ENCODE measurements at regions not wholly inside any gene's neighbourhood (a gene's known extent, or its start where the extent isn't known, plus 50 kb on each side); places are given as distances from the start of the nearest gene placed in this dataset.

DNA sequence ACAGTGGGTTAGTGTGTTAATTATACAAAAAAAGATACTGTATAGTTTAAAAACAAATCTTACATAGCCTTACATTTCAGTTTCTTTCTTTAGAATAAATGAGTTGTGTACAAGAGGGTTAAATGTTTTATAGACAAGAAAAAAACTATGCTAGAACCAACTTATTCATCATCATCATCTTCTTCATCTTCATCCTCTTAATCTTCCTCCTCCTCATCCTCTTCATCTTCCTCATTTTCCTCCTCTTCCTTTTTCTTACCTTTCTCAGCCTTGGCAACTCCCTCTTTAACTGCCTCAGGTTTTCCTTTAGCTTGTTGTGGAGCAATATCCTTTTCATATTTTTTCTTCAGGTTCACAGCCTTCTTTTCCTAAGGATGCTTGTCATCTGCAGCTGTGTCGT is 53.7 kb downstream of the RPS12 start:
- DNase-seq = no peak

DNA sequence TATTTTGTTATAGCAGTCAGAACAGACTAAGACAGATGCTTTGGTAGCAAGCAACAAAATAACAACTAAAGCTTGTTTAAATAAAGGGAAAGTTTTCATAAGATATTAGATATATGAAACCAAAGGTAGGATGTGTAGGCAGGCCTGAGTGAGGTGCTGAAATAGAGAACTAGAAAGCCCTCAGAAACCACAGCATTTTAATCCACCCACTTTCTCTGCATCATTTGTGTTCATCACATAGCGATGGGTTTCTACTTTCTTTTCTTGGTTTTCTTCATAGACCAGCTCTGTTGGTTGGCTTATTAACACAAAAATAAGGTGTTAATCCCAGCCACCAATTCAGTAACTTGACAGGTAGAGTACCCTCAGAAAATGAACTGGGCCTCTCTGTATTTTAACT is 58.6 kb downstream of the RPS12 start:
- DNase-seq = no peak

DNA sequence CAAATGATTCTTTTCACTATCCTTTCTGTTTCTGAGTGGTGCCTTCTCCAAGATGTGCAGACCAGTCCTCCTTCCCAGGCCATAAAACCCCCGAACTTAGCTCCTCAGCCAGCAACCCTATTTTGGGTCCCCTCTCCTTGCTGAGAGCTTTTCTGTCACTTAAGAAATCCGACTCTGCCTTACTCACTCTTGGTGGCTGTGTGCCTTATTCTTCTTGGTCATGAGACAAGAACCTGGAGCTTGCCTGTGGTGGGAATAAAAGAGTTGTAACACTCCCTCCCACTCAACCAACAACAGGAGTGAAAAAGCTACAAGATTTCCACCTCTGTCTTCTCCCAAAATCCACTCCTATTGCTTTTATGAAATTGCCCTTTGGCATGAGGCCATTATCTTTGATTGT is 62.6 kb downstream of the RPS12 start:
- DNase-seq = no peak

DNA sequence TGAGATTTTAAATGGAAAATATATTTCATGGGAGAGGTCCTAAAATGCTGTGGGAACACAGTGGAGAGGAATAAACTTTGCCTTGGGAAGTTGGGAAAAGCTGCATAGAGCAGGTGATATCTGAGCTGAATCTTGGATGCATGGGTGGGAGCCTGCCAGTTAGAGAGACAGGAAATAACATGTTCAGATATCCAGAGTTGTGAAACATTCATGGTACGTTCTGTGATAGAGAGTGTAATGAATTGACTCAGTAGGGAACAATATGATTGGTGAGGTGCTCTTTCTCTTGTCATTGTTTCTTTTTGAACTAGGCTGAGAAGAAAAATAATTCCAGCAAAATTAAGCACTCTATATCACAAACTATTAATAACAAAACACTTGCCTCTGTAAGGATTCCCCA is 72.8 kb downstream of the RPS12 start:
- DNase-seq = no peak

DNA sequence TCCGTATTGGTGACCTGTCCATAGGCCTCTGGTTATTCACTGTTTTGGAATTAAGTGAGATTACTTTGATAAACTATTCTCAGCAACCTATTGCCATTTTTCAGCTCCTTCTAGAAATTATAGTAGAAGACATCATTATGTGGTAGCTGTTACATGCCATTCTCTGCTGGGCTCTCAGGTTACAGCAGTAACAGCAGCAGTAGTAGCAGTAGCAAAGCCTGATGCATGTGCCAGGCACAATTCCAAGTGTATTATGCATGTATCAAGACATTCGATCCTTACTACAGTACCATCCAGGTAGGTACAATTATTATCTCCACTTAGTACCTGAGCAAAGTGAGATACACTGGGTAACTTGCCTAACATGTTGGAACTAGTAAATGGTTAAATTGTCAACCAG is 74.3 kb downstream of the RPS12 start:
- no peak for DNase-seq

DNA sequence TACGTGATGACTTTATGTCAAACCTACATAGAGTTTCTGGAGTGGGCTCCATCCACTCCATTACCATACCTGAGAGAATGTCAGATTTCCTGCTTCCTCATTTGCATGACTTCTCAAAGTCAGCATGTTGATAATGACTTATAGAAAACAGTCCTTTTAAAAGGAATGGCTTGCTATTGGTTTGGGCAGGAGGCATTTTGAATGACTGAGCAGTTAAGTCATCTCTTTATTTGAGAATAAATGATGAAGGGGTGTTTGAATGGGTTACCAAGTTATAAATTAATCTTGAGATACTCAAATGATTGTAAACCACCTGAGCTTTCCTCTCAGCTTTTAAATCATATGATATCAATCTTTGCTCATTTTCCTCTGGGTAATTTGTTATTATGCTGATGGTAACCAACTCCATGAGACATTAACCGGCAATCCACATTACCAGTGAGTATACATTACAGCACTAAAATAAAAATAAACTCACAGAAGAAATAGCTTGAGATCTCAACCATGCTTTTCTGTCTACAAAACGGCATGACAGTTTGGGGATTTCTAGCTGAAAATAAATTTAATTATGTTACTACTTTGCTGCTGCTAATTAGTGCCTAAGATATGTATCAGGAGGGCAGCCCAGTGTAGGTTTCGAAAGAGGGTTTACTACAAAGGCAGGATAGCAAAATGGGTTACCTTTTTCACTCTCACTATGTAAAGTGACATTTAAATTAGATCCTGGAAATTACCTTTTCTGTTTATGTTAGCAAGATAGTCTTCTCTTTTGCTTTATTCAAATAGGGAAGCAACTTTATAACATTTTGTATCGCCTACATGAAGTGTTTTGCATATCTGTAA is 78.8 kb downstream of the RPS12 start:
- DNase-seq = no peak

DNA sequence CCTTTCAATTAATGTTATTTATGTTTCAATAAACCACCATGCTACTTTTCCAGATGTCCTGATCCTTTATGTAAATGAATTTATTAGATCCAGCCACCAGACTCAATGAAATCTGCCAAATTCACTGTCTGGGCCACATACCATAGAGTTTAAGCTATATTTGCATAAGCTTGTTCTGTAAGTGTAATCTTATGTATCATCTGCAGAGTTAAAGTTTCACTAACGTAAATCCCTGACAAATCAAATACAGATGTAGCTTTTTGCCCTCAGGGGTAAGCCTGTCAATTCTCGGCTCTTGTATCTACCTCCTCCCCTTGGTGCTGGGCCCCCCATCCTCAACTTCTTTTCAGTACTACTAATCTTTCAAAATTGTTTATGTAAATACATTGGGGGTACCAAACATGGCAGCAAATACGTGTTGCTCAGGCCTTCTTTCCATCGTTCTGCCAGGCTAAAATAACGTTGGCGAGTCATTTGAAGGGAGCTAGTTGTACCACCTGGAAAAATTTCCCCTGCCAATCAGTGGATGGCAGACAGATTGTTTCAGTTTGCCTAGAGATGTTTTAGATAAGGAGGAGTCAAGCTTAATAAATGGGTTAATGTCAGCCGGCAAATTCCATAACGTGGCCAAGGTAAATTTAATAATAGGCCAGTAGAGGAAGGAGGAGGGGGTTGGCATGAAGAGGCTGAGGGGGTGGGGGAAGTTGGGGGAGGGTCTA is 79.6 kb downstream of the RPS12 start:
- DNase-seq = no peak

DNA sequence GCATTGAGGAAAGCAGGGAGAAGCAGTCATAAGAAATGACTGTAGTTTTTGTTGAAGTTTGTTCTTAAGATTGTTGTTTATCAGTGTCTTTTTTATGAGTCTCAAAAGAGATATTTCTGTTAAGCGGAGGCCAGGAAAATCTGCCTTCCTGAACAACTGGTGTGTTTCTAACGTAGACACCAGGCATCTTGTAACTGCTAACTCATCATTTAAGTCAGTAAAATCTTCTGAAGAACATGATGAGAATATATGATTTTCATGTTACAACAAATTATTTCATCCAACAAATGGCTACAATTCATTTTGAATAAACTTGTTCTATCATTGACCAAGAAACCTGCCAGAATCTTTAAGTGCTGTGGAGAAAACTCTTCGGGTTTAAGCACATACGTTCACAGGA is 84.0 kb downstream of the RPS12 start:
- DNase-seq = no peak

DNA sequence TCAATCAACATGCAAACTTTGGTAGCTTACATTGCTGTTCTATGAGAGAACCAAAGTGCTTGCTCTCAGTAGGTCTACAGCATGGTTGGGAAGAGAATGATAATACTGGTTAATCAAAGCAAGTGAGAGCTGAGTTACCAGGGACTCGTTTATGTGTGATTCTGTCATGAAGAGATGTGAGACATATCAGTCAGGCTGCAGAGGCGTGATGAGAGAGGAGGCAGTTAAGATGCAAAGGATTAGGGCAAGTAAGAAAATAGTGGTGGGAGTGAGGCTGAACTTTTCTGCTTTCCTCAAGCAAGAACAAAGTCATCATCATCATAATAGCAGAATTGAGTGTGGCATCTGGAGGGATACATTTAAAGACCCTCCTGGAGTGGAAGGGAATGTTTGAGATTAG is 86.5 kb downstream of the RPS12 start:
- no peak for DNase-seq

DNA sequence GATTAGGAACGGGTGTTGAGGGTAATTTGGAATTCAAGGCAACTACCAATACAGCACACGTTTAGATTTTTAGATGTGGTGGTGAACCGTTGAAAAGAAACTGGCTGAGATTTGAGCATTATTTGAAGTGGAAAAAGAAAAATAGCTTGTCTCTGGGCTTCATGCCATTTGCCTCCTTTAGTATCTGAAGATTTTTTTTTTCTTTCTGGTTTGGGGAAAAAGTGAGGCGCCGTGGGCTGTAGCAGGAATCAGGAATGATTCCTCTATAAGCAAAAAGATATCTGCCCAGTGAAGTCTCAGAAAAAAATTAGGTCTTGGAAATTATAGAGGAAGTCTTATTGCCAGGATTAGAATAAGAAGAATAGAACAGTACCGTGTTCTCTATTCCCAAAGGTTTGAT is 88.5 kb downstream of the RPS12 start:
- DNase-seq = no peak

DNA sequence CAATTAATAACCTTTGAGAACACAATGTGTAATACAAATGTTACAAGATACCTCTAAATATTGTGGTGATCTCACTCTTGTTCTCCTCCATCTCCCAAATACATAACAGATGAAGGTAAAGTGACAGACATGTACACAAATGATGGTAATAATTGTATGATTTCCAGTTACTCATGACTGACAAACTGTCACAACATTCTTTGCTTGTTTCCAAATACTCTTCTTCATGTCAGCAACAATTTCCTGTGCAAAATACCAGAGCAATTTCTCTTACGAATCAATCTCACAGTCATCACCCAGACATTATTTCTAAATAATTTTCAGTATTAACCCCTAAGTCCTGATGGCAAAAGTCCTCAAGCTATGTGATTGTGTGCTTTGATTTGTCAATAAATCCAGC is 92.9 kb downstream of the RPS12 start:
- DNase-seq = no peak

DNA sequence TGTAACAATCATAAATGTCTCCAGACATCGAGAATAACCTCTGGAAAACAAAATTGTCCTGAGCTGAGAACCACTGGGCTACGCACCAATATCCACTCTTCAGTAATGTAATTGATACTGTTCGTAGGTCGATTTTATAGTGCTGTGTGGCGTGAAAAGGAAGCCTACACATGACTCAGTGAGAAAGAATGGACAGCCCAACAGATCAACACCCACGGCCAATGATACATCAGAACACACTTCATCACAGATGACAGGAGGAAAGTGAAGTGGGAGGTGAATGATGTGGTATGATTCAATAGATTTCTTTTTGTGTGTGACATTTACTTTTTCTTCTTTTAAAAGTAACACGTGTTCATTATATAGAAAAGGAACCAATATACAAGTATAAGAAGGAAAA is 93.5 kb downstream of the RPS12 start:
- DNase-seq = no peak

DNA sequence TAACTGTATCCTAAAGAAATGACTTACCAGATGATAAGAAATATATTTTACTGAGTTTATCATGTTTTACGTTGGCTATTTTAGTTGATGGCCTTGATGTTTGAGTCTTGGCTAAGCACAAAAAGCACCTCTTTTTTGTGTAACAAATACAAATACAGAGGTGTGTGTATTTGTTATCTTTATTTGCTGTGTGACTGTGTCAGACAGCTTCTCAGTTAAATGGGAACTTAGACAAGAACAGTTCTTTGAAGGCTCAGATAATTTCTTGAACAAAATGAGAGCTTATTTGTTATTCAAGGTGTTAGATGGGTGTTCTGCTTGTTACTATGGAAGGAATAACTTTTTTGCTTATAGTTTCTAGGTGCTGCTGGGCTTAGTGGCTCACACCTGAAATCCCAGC is 95.4 kb downstream of the RPS12 start:
- DNase-seq = no peak

DNA sequence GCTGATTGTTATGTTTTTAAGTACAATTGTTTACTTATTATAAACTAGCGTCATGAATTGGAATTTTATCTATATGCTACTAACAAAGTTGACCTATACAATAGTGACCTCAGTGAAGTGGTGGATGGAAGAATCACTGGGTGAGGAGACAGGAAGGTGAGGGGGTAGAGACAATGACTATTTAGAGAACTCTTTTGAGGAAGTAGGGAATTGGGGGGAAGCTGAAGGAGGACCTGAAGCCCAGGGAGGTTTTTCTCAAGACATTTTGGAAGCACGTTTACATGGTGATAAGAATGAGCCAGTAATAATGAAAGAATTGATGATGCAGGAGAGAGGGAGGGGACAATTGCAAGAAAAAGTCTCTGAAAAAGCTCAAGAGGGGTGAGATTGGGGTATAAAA is 96.4 kb downstream of the RPS12 start:
- no peak for DNase-seq

DNA sequence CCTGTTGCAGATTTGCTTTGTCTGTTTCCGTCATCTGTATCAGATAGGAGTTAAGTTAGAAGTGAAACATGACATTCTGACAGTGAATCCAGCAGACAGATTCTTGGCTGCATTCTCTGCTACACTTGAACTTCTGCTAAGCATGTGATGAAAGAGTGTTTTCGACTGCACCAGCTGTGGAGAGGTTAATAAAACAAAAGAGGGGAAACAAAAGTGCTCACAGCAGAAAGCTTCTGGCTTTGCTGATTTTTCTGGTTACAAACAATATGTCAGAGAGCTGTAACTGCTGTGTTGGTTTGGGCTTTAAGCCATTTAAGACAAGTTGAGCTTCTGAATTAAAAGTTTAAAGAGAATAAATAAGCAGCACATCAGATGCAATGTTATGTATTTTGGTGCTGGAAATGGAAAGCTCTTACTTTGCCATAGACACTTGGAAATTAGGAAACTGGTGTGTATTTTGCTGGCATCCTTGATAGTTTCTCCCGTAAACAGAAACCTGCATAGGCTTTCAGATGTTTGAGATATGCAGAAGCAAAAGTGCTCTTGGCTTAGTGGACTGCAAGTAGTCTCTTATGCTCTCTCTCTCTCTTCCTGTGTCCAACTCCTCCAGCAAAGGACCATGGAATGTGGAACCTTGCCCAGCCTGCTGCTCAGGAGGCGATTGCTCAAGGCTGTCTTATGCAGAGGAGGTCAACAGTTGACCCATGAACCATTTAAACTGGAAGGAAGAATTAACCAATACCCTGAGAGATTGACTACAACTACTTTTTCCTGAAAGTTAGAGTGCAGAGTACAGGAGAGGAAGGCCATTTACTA is 104.9 kb downstream of the RPS12 start:
- no peak for DNase-seq

DNA sequence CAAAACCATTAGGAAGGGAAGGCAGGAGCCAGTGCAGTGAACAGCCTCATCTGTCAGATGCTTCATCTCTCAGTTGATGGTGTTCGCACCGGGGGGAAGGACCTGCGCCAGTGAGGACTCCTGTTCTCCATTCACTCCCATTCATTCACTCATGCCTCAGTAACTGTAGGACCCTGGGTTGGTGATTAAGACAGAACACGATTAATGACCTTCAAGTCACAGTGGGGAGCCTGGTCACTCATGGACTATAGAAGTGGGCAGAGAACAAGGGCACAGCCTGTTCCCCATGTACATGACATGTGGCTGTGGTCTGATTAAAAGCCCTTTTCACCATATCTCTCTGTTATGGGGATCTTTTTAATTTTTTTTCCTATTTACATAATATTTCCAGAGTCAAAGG is 113.3 kb downstream of the RPS12 start:
- no peak for DNase-seq

DNA sequence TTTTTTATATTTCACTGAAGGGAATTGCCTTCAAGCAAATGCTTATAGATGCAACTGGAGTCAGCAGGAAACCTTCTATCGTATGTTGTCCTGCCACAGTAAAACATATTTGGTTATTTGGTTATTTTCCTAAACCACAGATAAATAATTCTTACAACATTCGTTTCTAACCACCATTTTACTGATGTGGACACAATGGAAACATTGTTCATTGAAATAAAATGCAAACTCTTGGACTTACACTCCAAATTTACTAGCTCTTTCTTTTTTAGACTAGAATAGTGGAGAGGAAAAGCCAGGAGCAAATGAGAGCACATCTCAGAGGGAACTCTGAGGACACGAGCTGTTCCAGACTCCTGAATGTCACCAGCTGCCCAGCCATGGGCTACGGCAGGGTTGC is 114.8 kb downstream of the RPS12 start:
- no peak for DNase-seq

DNA sequence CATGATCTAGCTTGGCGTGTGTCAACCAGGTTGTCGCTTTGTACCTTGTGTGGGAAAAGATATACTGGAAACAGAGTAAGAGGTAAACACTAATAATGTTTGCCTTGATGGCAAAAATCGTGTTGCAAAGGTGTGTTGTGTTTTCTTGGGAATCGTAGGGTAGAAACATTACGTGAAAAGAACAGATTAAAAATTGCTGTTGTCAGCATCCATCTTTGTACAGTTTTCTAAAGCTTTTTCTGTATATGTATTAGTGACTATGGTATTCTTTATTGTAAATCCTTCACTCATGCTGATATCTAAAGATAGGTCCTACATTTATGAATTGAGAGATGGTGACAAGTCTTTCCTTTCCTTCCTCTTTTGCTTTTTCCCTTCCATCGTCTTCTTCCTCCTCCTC is 116.9 kb downstream of the RPS12 start:
- DNase-seq = no peak

DNA sequence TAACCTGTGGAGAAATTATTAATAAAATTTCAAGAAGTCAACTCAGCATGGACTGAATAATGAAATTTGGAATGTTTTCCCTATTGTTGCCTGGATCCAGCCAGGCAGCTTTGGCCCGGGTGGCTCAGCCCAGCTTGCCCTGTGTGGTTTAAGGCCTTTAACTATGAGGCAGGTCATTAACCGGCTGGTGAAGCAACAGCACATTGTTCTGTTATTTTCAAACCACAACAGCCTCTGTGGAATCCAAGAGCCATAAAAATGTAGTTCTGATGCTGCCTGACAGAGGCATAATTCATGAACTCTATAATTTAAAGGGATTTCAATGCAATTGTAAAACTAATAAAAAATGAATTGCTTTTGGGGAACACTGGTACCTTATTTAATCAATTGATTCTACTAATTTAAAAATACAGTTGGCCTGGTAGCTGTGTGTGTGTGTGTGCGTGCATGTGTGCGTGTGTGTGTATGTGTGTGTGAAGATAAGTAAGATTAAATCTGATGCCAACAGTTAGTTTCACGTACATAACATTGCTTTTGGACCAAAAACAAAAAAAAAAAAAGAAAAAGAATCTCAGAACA is 117.7 kb downstream of the RPS12 start:
- no peak for DNase-seq

DNA sequence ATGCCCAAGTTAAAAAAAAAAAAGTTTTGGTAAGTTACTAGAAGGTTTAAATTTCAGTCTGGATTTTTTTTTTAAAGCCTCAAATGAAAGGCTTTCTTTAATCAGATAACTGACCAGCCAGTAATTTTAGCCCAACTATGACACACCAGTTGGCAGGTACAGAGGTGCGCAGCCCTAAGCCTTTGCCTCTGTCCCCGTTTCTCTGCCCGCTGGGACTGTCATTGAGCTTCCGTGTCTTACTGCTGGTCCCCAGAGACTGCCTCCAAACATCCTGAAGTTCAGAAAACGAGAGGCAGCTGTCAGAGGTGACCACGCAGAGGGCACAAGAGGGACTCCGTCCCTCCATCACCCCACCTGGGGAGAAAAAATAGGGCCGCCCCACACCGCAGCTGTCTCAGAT is 118.2 kb downstream of the RPS12 start:
- DNase-seq = no peak

DNA sequence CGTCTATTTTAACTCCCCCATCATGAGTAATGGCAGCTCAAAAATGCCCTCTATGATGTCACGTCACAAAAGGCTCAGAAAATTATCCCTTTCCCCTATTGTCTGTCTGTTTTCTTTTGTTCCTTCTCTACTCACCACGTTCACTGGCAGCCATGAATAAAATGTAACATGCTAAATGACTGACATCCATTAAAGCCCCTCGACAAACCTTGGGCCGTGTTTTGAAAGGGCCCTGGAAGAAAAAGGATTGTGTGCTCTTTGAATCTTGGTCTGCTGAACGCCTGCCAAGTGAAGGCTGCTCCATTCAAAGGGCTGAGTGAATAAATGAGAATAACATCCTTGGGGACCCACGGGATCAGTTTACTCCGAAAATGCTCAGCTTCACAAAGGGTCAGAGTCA is 118.7 kb downstream of the RPS12 start:
- DNase-seq = no peak

DNA sequence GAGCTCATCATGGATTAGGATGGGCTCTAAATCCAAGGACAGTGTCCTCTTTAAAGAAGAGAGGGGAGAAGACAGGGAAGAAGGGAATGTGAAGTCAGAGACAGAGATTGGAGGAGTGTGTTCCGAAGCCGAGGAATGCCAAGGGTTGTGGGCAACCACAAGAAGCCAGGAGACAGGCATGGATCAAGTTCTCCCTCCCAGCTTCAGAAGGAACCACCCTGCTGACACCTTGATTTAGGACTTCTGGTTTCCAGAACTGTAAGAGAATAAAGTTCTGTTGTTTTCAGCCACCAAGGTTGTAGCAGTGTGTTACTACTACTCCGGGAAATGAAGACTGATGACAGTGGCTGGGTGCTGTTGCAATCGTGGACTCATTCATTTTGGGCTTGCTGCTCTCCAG is 120.1 kb downstream of the RPS12 start:
- no peak for DNase-seq

DNA sequence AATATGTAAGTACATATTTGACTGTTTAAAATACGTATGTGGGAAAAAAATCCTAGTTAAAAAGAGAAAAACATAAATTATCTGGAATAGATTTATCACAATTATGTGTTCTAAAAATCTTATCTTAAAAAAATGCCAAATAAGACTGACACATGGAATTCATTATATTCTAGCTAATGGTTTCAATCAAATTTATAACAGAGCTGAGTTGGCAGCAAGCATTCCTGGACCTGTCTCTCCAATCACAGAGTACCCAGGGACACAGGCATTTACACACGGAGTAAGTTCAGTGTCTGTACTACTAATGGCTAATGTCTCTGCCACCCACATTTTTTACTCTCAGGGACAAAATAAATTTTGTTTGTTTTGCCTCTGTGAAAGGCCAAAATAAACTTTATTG is 122.3 kb downstream of the RPS12 start:
- DNase-seq = no peak

All from activated CD4-positive, alpha-beta T cell treated with anti-CD3 and anti-CD28 coated beads for 4 hours (primary cell).